Trophoblast cell (in vitro differentiated cells and primary cell): ENCODE measurements at regions not wholly inside any gene's neighbourhood (a gene's known extent, or its start where the extent isn't known, plus 50 kb on each side); places are given as distances from the start of the nearest gene placed in this dataset.

Experiments used
- DNase-seq, 2 donors: peaks; one replicate each; pipeline ENCODE4 v3.0.0-alpha.2; 2016
- H2AFZ ChIP-seq: 2 replicates; pipeline ENCODE4 v1.6.1; 2013; ENCODE audit warnings: low read length, moderate library complexity, mild to moderate bottlenecking; ENCODE audit not compliant: insufficient read depth, poor library complexity
- H2AK5ac ChIP-seq: 2 replicates; pipeline ENCODE4 v1.6.1; 2013; ENCODE audit warnings: mild to moderate bottlenecking, low read length
- H2BK120ac ChIP-seq: 2 replicates; pipeline ENCODE4 v1.6.1; 2013; ENCODE audit warnings: low read length, mild to moderate bottlenecking, moderate library complexity; ENCODE audit not compliant: insufficient read depth, poor library complexity
- H2BK12ac ChIP-seq: 2 replicates; pipeline ENCODE4 v1.6.1; 2013; ENCODE audit warnings: mild to moderate bottlenecking, low read length, moderate library complexity
- H2BK5ac ChIP-seq: 2 replicates; pipeline ENCODE4 v1.6.1; 2013; ENCODE audit warnings: low read length, low read depth, moderate library complexity, mild to moderate bottlenecking; ENCODE audit not compliant: poor library complexity
- H3K14ac ChIP-seq: 2 replicates; pipeline ENCODE4 v1.6.1; 2013; ENCODE audit warnings: mild to moderate bottlenecking, low read length
- H3K18ac ChIP-seq: 2 replicates; pipeline ENCODE4 v1.6.1; 2013; ENCODE audit warnings: mild to moderate bottlenecking, low read length
- H3K23ac ChIP-seq: 2 replicates; pipeline ENCODE4 v1.6.1; 2013; ENCODE audit warnings: low read length
- H3K27ac ChIP-seq: 2 replicates; pipeline ENCODE4 v1.5.1; 2013; ENCODE audit warnings: low read depth, mild to moderate bottlenecking, inconsistent platforms, low read length, moderate library complexity
- H3K27me3 ChIP-seq: 2 replicates; pipeline ENCODE4 v1.6.1; 2013; ENCODE audit warnings: inconsistent platforms, mild to moderate bottlenecking, low read length, moderate library complexity; ENCODE audit not compliant: insufficient read depth
- H3K36me3 ChIP-seq, 2 experiments: 1 replicate in 1 of 2; 2 replicates in 1 of 2; pipeline ENCODE4 v1.6.1; 2013; ENCODE audit warnings: low read length in 2 of 2, mild to moderate bottlenecking in 2 of 2, moderate library complexity in 1 of 2; ENCODE audit not compliant: insufficient read depth in 2 of 2, control insufficient read depth in 1 of 2
- H3K4ac ChIP-seq: 2 replicates; pipeline ENCODE4 v1.6.1; 2013; ENCODE audit warnings: low read depth, mild to moderate bottlenecking, low read length, moderate library complexity
- H3K4me1 ChIP-seq, 2 experiments: 1 replicate in 1 of 2; 2 replicates in 1 of 2; pipeline ENCODE4 v1.6.1; 2013; ENCODE audit warnings: low read length in 2 of 2, mild to moderate bottlenecking in 2 of 2, moderate library complexity in 1 of 2; ENCODE audit not compliant: insufficient read depth in 2 of 2, control insufficient read depth in 1 of 2
- H3K4me2 ChIP-seq: 2 replicates; pipeline ENCODE4 v1.6.1; 2013; ENCODE audit warnings: inconsistent platforms, mild to moderate bottlenecking, low read length, moderate library complexity
- H3K4me3 ChIP-seq: 2 replicates; pipeline ENCODE4 v1.5.1; 2013; ENCODE audit warnings: mild to moderate bottlenecking, low read depth, low read length, inconsistent platforms
- H3K79me1 ChIP-seq: one replicate; pipeline ENCODE4 v1.6.1; 2013; ENCODE audit warnings: low read length
- H3K79me2 ChIP-seq: 2 replicates; pipeline ENCODE4 v1.6.1; 2013; ENCODE audit warnings: low read length, mild to moderate bottlenecking; ENCODE audit not compliant: control insufficient read depth, insufficient read depth, poor library complexity
- H3K9ac ChIP-seq: 2 replicates; pipeline ENCODE4 v1.6.1; 2013; ENCODE audit warnings: mild to moderate bottlenecking, low read length
- H3K9me3 ChIP-seq: 2 replicates; pipeline ENCODE4 v1.6.1; 2013; ENCODE audit warnings: low read depth, mild to moderate bottlenecking, control low read depth, inconsistent platforms, low read length; ENCODE audit not compliant: insufficient read depth
- H4K12ac ChIP-seq: 2 replicates; pipeline ENCODE4 v1.6.1; 2013; ENCODE audit warnings: low read depth, mild to moderate bottlenecking, low read length, moderate library complexity
- H4K8ac ChIP-seq: 2 replicates; pipeline ENCODE4 v1.6.1; 2013; ENCODE audit warnings: low read depth, mild to moderate bottlenecking, low read length, moderate library complexity
- H4K91ac ChIP-seq: one replicate; pipeline ENCODE4 v1.6.1; 2013; ENCODE audit warnings: low read depth, mild to moderate bottlenecking, low read length, moderate library complexity
- WGBS: extraction: QIAGEN DNeasy Blood & Tissue Kit; methylation state at CpG from one replicate; pipeline ENCODE4 v1.1.7; 2013; ENCODE audit warnings: missing lambda C conversion rate; ENCODE audit not compliant: insufficient read length, insufficient coverage; ENCODE audit errors: extremely low coverage; 5-methylcytosine and 5-hydroxymethylcytosine counted together

- H3K36me3 ChIP-seq, result no peaks in the 10 kb centered on the region
- no peak overlapping the region for H3K4ac ChIP-seq
- no CpG with 5 or more reads among the region's 4 CpGs for whole genome bisulfite sequencing
- H3K4me2 ChIP-seq, result no peak overlapping the region
- H2AFZ ChIP-seq, result no peak overlapping the region
- H3K79me2 ChIP-seq, result no peaks in the 10 kb centered on the region
- no peak overlapping the region for H2AK5ac ChIP-seq
- DNase-seq, result no peak
- H3K27ac ChIP-seq, result no peak overlapping the region
- no peaks in the 10 kb centered on the region for H3K79me1 ChIP-seq
- H3K9me3 ChIP-seq, result peaks cover 3% of the 10 kb centered on the region
- H4K12ac ChIP-seq, result no peak overlapping the region
- no peaks in the 10 kb centered on the region for H3K27me3 ChIP-seq
- H3K4me1 ChIP-seq, result no peaks in the 10 kb centered on the region
- H2BK5ac ChIP-seq, result no peak overlapping the region
- H2BK120ac ChIP-seq, result no peak overlapping the region
- H3K4me3 ChIP-seq, result no peak overlapping the region
- no peak overlapping the region for H3K23ac ChIP-seq
- H2BK12ac ChIP-seq, result no peak overlapping the region
- H3K18ac ChIP-seq, result no peak overlapping the region
- no peak overlapping the region for H4K91ac ChIP-seq
- no peak overlapping the region for H3K9ac ChIP-seq
- no peak overlapping the region for H4K8ac ChIP-seq
- no peak overlapping the region for H3K14ac ChIP-seq
Measured at GRCh38 chr15:29208836-29209235, 60.8 kb downstream of the NSMCE3 start.

GRCh38 chr15:29208352-29208751, 61.3 kb downstream of the NSMCE3 start:
- Histone ChIP-seq H4K91ac (no peak overlapping the region), H3K4ac (no peak overlapping the region), H3K36me3 (no peaks in the 10 kb centered on the region), H3K4me3 (no peak overlapping the region), H3K79me1 (no peaks in the 10 kb centered on the region), H4K12ac (no peak overlapping the region), H2BK5ac (no peak overlapping the region), H3K9ac (no peak overlapping the region), H3K9me3 (peaks cover 3% of the 10 kb centered on the region), H3K23ac (no peak overlapping the region), H3K18ac (no peak overlapping the region), H3K79me2 (no peaks in the 10 kb centered on the region), H3K14ac (no peak overlapping the region), H2BK120ac (no peak overlapping the region), H2BK12ac (no peak overlapping the region), H2AK5ac (no peak overlapping the region), H2AFZ (no peak overlapping the region), H4K8ac (no peak overlapping the region), H3K27ac (no peak overlapping the region), H3K4me1 (no peaks in the 10 kb centered on the region), H3K4me2 (no peak overlapping the region), H3K27me3 (no peaks in the 10 kb centered on the region)
- DNase-seq, result no peak
- WGBS, result no CpG with 5 or more reads among the region's 5 CpGs

DNA sequence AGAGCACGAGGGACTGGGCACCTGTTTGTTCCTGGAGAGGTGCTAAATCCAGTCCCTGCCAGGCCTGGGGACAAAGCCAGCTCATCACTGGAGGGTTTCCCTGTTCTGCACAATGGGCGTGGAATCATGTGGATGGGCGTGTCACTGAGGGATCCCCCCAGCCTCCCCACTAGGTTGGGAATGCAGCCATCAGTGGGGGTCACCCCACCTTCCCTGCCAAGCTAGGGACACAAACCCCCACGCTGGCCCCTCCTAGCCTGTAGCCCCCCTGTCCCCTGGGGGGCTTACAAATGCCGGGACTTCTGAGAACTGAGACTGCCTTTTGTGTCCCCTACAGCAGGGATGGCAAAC, 61.9 kb downstream of the NSMCE3 start:
- H2AFZ ChIP-seq, result no peak overlapping the region
- H3K9me3 ChIP-seq, result peaks cover 3% of the 10 kb centered on the region
- no peak overlapping the region for H3K27ac ChIP-seq
- no peak overlapping the region for H3K23ac ChIP-seq
- H3K4ac ChIP-seq, result no peak overlapping the region
- no peaks in the 10 kb centered on the region for H3K79me1 ChIP-seq
- no peaks in the 10 kb centered on the region for H3K4me1 ChIP-seq
- H2AK5ac ChIP-seq, result no peak overlapping the region
- H4K91ac ChIP-seq, result no peak overlapping the region
- H3K18ac ChIP-seq, result no peak overlapping the region
- H3K9ac ChIP-seq, result no peak overlapping the region
- no peak overlapping the region for H4K8ac ChIP-seq
- no peak overlapping the region for H2BK5ac ChIP-seq
- no peak overlapping the region for H2BK12ac ChIP-seq
- H3K14ac ChIP-seq, result no peak overlapping the region
- no peaks in the 10 kb centered on the region for H3K36me3 ChIP-seq
- no peak overlapping the region for H3K4me2 ChIP-seq
- no peak for DNase-seq
- H2BK120ac ChIP-seq, result no peak overlapping the region
- no CpG with 5 or more reads among the region's 5 CpGs for WGBS
- H3K79me2 ChIP-seq, result no peaks in the 10 kb centered on the region
- no peak overlapping the region for H4K12ac ChIP-seq
- no peak overlapping the region for H3K4me3 ChIP-seq
- no peaks in the 10 kb centered on the region for H3K27me3 ChIP-seq

- no peak overlapping the region for H3K18ac ChIP-seq
- H3K23ac ChIP-seq, result no peak overlapping the region
- no peak overlapping the region for H2BK12ac ChIP-seq
- no peak overlapping the region for H3K4me2 ChIP-seq
- no peak overlapping the region for H2BK120ac ChIP-seq
- DNase-seq, result no peak
- H3K9me3 ChIP-seq, result peaks cover 3% of the 10 kb centered on the region
- no peaks in the 10 kb centered on the region for H3K79me2 ChIP-seq
- no peak overlapping the region for H3K9ac ChIP-seq
- no peak overlapping the region for H3K27ac ChIP-seq
- H4K91ac ChIP-seq, result no peak overlapping the region
- H4K12ac ChIP-seq, result no peak overlapping the region
- H2BK5ac ChIP-seq, result no peak overlapping the region
- H4K8ac ChIP-seq, result no peak overlapping the region
- H3K4ac ChIP-seq, result no peak overlapping the region
- H3K36me3 ChIP-seq, result no peaks in the 10 kb centered on the region
- H2AFZ ChIP-seq, result no peak overlapping the region
- H3K27me3 ChIP-seq, result no peaks in the 10 kb centered on the region
- H3K4me3 ChIP-seq, result no peak overlapping the region
- H3K14ac ChIP-seq, result no peak overlapping the region
- H3K4me1 ChIP-seq, result no peaks in the 10 kb centered on the region
- no peak overlapping the region for H2AK5ac ChIP-seq
- no peaks in the 10 kb centered on the region for H3K79me1 ChIP-seq
- WGBS, result no CpG with 5 or more reads among the region's 23 CpGs
Measured at GRCh38 chr15:29207027-29207757, 62.4 kb downstream of the NSMCE3 start.
